ENCODE measurements at regions not wholly inside any gene's neighbourhood (a gene's known extent, or its start where the extent isn't known, plus 50 kb on each side); places are given as distances from the start of the nearest gene placed in this dataset.

DNA sequence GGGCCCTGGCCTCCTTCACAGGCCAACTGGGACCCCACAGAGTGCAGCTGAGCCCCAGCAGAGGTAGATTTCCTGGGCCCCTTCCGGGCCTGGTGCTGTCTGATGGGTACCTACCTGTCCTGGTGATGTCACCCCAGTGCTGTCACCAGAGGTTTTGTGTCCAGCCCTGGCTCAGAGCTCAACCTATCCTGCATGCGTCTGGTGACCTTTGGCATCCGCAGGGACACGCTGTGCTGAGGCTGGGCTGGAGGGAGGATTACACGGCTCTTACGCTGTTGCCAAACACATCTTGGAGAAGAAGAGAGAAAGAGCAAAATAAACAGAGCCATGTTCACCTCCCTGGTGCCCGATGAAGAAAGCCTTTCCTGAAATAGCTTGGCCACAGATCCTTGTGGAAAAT, 70.6 kb upstream of the MED9 start:
- CTCF ChIA-PET: no interaction called here
- no peaks in the 10 kb centered on the region for H3K27me3 ChIP-seq (replicated peaks in 1 of 4; ENCODE audit: control extremely low read depth in 1 of 4, control insufficient read depth in 3 of 4, insufficient read depth in 4 of 4, low read length in 3 of 4)
- H3K4me3 Mint-ChIP-seq: no peak overlapping the region
- no peak overlapping the region for H3K9ac ChIP-seq (ENCODE audit: low read length)
- H2AFZ ChIP-seq (ENCODE audit: insufficient read depth, low read depth, low read length, poor library complexity, severe bottlenecking): no peak overlapping the region
- no peaks in the 10 kb centered on the region for H4K20me1 ChIP-seq (ENCODE audit: control insufficient read depth, insufficient read depth, low read length, poor library complexity, severe bottlenecking)
- ATAC-seq (ENCODE audit: low read depth): no peak
- POLR2A ChIA-PET: no interaction called here
- 94% methylated on average over 6 of the region's 7 CpGs for whole genome bisulfite sequencing (ENCODE audit: insufficient coverage)
- H3K36me3 ChIP-seq (replicated peaks in 1 of 2; ENCODE audit: control extremely low read depth in 1 of 2, control insufficient read depth in 1 of 2, extremely low read depth in 1 of 2, insufficient read depth in 2 of 2, low read length in 1 of 2): no peaks in the 10 kb centered on the region
- H3K4me3 ChIP-seq (ENCODE audit: control extremely low read depth in 1 of 5, extremely low read depth in 1 of 5, insufficient read depth in 1 of 5, low read depth in 2 of 5, low read length in 4 of 5): no peak overlapping the region
- H3K4me2 ChIP-seq (replicated peaks; ENCODE audit: low read depth, low read length, poor library complexity, severe bottlenecking): no peak overlapping the region
- no peak overlapping the region for H3K27ac Mint-ChIP-seq
- TF ChIP-seq, protein P1, sequence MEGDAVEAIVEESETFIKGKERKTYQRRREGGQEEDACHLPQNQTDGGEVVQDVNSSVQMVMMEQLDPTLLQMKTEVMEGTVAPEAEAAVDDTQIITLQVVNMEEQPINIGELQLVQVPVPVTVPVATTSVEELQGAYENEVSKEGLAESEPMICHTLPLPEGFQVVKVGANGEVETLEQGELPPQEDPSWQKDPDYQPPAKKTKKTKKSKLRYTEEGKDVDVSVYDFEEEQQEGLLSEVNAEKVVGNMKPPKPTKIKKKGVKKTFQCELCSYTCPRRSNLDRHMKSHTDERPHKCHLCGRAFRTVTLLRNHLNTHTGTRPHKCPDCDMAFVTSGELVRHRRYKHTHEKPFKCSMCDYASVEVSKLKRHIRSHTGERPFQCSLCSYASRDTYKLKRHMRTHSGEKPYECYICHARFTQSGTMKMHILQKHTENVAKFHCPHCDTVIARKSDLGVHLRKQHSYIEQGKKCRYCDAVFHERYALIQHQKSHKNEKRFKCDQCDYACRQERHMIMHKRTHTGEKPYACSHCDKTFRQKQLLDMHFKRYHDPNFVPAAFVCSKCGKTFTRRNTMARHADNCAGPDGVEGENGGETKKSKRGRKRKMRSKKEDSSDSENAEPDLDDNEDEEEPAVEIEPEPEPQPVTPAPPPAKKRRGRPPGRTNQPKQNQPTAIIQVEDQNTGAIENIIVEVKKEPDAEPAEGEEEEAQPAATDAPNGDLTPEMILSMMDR (IDR thresholded peaks at IDR 0.05): no peak
- no peak for TF ChIP-seq EZH2 (IDR thresholded peaks at IDR 0.05; ENCODE audit: borderline replicate concordance, insufficient read depth, low read depth, low read length, poor library complexity, severe bottlenecking)
- no peak overlapping the region for H3K27ac ChIP-seq (ENCODE audit: low read length in 2 of 2)
- intact Hi-C loops (cut with micrococcal nuclease): no loop called here
- DNase-seq: no peak
- H3K4me1 ChIP-seq (ENCODE audit: control insufficient read depth in 2 of 2, insufficient read depth in 2 of 2, low read length in 2 of 2): peaks cover 28 to 36% of the 10 kb centered on the region in 2 donors
- H3K9me3 Mint-ChIP-seq (ENCODE audit: insufficient read depth): no peaks in the 10 kb centered on the region
- H3K27me3 Mint-ChIP-seq: no peaks in the 10 kb centered on the region
- no peaks in the 10 kb centered on the region for H3K79me2 ChIP-seq (ENCODE audit: control insufficient read depth, insufficient read depth, low read length)
- H3K9me3 ChIP-seq (ENCODE audit: control extremely low read depth in 1 of 3, control insufficient read depth in 2 of 3, insufficient read depth in 1 of 3, low read length in 2 of 3): peaks cover 0 to 4% (median 0%) of the 10 kb centered on the region in 3 donors
- peaks cover 34% of the 10 kb centered on the region for H3K4me1 Mint-ChIP-seq

DNA sequence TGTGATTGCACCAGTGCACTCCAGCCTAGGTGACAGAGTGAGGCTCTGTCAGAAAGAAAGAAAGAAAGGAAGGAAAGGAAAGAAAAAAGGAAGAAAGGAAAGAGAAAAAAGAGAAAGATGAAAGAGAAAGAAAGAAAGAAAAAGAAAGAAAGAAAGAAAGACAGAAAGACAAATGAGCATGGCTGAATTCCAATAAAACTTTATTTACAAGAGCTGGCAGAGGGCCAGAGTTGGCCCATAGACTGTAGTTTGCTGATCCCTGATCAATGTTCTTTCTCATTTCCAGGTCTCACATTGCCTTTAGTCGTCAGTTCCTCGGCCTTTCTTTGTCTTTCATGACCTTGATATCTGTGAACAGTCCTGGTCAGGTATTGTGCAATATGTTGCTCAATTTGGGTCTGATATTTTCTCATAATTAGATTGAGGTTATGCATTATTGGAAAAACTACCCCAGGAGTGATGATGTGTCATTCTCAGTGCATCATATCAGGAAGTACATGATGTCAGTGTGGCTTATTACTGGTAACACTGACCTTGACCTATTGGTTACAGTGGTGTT, 68.5 kb upstream of the MED9 start:
- no peak for DNase-seq
- peaks cover 0 to 4% (median 0%) of the 10 kb centered on the region in 3 donors for H3K9me3 ChIP-seq (ENCODE audit: control extremely low read depth in 1 of 3, control insufficient read depth in 2 of 3, insufficient read depth in 1 of 3, low read length in 2 of 3)
- H4K20me1 ChIP-seq (ENCODE audit: control insufficient read depth, insufficient read depth, low read length, poor library complexity, severe bottlenecking): no peaks in the 10 kb centered on the region
- intact Hi-C loops (cut with micrococcal nuclease): no loop called here
- H3K4me2 ChIP-seq (replicated peaks; ENCODE audit: low read depth, low read length, poor library complexity, severe bottlenecking): no peak overlapping the region
- Mint-ChIP-seq H3K4me3 (no peak overlapping the region), H3K27me3 (peaks cover 3% of the 10 kb centered on the region), H3K27ac (no peak overlapping the region), H3K4me1 (peaks cover 23% of the 10 kb centered on the region), H3K9me3 (ENCODE audit: insufficient read depth) (no peaks in the 10 kb centered on the region)
- POLR2A ChIA-PET: no interaction called here
- no peak overlapping the region for H3K27ac ChIP-seq (ENCODE audit: low read length in 2 of 2)
- no peak overlapping the region for H3K4me3 ChIP-seq (ENCODE audit: control extremely low read depth in 1 of 5, extremely low read depth in 1 of 5, insufficient read depth in 1 of 5, low read depth in 2 of 5, low read length in 4 of 5)
- no peak overlapping the region for H3K9ac ChIP-seq (ENCODE audit: low read length)
- H2AFZ ChIP-seq (ENCODE audit: insufficient read depth, low read depth, low read length, poor library complexity, severe bottlenecking): no peak overlapping the region
- no peak for ATAC-seq (ENCODE audit: low read depth)
- H3K36me3 ChIP-seq (replicated peaks in 1 of 2; ENCODE audit: control extremely low read depth in 1 of 2, control insufficient read depth in 1 of 2, extremely low read depth in 1 of 2, insufficient read depth in 2 of 2, low read length in 1 of 2): no peaks in the 10 kb centered on the region
- H3K27me3 ChIP-seq (replicated peaks in 1 of 4; ENCODE audit: control extremely low read depth in 1 of 4, control insufficient read depth in 3 of 4, insufficient read depth in 4 of 4, low read length in 3 of 4): peaks cover 0 to 5% (median under 1%) of the 10 kb centered on the region in 4 experiments
- TF ChIP-seq, protein P1 (IDR thresholded peaks at IDR 0.05): no peak
- TF ChIP-seq EZH2 (IDR thresholded peaks at IDR 0.05; ENCODE audit: borderline replicate concordance, insufficient read depth, low read depth, low read length, poor library complexity, severe bottlenecking): no peak
- H3K79me2 ChIP-seq (ENCODE audit: control insufficient read depth, insufficient read depth, low read length): no peaks in the 10 kb centered on the region
- peaks cover 19 to 25% of the 10 kb centered on the region in 2 donors for H3K4me1 ChIP-seq (ENCODE audit: control insufficient read depth in 2 of 2, insufficient read depth in 2 of 2, low read length in 2 of 2)
- CTCF ChIA-PET: no interaction called here
- WGBS (ENCODE audit: insufficient coverage): no CpG with 5 or more reads among the region's 2 CpGs
